Nephron progenitor cell (in vitro differentiated cells): ENCODE measurements at regions not wholly inside any gene's neighbourhood (a gene's known extent, or its start where the extent isn't known, plus 50 kb on each side); places are given as distances from the start of the nearest gene placed in this dataset.
A peak's percentile ranks its signal among the peaks of the same experiment; 100 is the strongest.
"Not testable (repeated sequence)": the region's sequence is repeated elsewhere in the genome, so short reads cannot be mapped to it uniquely, and the experiment has no call there.

ENCODE experiments used
- DNase-seq: peaks from one replicate; pipeline ENCODE4 v3.0.0; 2021
- H3K27ac Mint-ChIP-seq: 2 replicates; pipeline ENCODE4 v1.8.0; 2021; ENCODE audit warnings: mild to moderate bottlenecking, moderate library complexity, mixed read lengths
- H3K27me3 Mint-ChIP-seq: 2 replicates; pipeline ENCODE4 v1.8.0; 2021; ENCODE audit warnings: mild to moderate bottlenecking, low read depth, mixed read lengths; ENCODE audit not compliant: poor library complexity
- H3K36me3 Mint-ChIP-seq: 2 replicates; pipeline ENCODE4 v1.8.0; 2021; ENCODE audit warnings: low read depth, mixed read lengths
- H3K4me1 Mint-ChIP-seq: 2 replicates; pipeline ENCODE4 v1.8.0; 2021; ENCODE audit warnings: mixed read lengths
- H3K4me3 Mint-ChIP-seq: 2 replicates; pipeline ENCODE4 v1.8.0; 2021; ENCODE audit warnings: mild to moderate bottlenecking, moderate library complexity, mixed read lengths
- H3K9me3 Mint-ChIP-seq: 2 replicates; pipeline ENCODE4 v1.8.0; 2021; ENCODE audit warnings: mild to moderate bottlenecking, moderate library complexity, mixed read lengths
- CTCF ChIP-seq: fragments of 200-600 bp; sonication (generic); IDR thresholded peaks from 2 replicates; pipeline ENCODE4 v1.5.0; 2021; ENCODE audit warnings: antibody characterized with exemption

GRCh38 chr4:34502086-34502485, 1742.2 kb downstream of the ARAP2 start:
- Mint-ChIP-seq H3K36me3 (no peaks in the 10 kb centered on the region), H3K27ac (no peak overlapping the region), H3K9me3 (peaks cover 12% of the 10 kb centered on the region), H3K4me3 (no peak overlapping the region), H3K27me3 (no peaks in the 10 kb centered on the region), H3K4me1 (no peaks in the 10 kb centered on the region)
- TF ChIP-seq CTCF = no peak
- no peak for DNase-seq

GRCh38 chr4:34504731-34505130, 1739.6 kb downstream of the ARAP2 start:
- peaks cover 18% of the 10 kb centered on the region for H3K9me3 Mint-ChIP-seq
- not testable (repeated sequence) for H3K4me1 Mint-ChIP-seq, DNase-seq, H3K4me3 Mint-ChIP-seq, H3K27me3 Mint-ChIP-seq, H3K36me3 Mint-ChIP-seq
- peak overlapping the region; percentile 29 for H3K27ac Mint-ChIP-seq

- H3K9me3 Mint-ChIP-seq = peaks cover 18% of the 10 kb centered on the region
- H3K36me3 Mint-ChIP-seq, H3K27me3 Mint-ChIP-seq, DNase-seq, H3K4me1 Mint-ChIP-seq, H3K4me3 Mint-ChIP-seq, H3K27ac Mint-ChIP-seq: not testable (repeated sequence)
Measured at GRCh38 chr4:34506511-34507092, 1737.7 kb downstream of the ARAP2 start.

GRCh38 chr4:34512616-34513015, 1731.7 kb downstream of the ARAP2 start:
- TF ChIP-seq CTCF = no peak
- Mint-ChIP-seq H3K27me3 (peaks cover 2% of the 10 kb centered on the region), H3K9me3 (peaks cover 17% of the 10 kb centered on the region), H3K4me1 (no peaks in the 10 kb centered on the region), H3K27ac (no peak overlapping the region), H3K36me3 (no peaks in the 10 kb centered on the region), H3K4me3 (no peak overlapping the region)
- DNase-seq = no peak

GRCh38 chr4:34516524-34516923, 1727.8 kb downstream of the ARAP2 start:
- Mint-ChIP-seq H3K4me1 (no peaks in the 10 kb centered on the region), H3K27ac (no peak overlapping the region), H3K4me3 (no peak overlapping the region), H3K9me3 (peaks cover 12% of the 10 kb centered on the region), H3K36me3 (no peaks in the 10 kb centered on the region), H3K27me3 (no peaks in the 10 kb centered on the region)
- no peak for TF ChIP-seq CTCF
- DNase-seq = no peak

GRCh38 chr4:34534916-34535315, 1709.4 kb downstream of the ARAP2 start:
- H3K27ac Mint-ChIP-seq = no peak overlapping the region
- H3K4me1 Mint-ChIP-seq = no peaks in the 10 kb centered on the region
- no peak for DNase-seq
- H3K36me3 Mint-ChIP-seq = no peaks in the 10 kb centered on the region
- no peak overlapping the region for H3K4me3 Mint-ChIP-seq
- no peak for TF ChIP-seq CTCF
- H3K9me3 Mint-ChIP-seq = no peaks in the 10 kb centered on the region
- H3K27me3 Mint-ChIP-seq = peaks cover 3% of the 10 kb centered on the region

GRCh38 chr4:34566091-34566490, 1678.2 kb downstream of the ARAP2 start:
- DNase-seq = no peak
- H3K4me1 Mint-ChIP-seq = no peaks in the 10 kb centered on the region
- TF ChIP-seq CTCF = no peak
- H3K9me3 Mint-ChIP-seq = no peaks in the 10 kb centered on the region
- H3K4me3 Mint-ChIP-seq = no peak overlapping the region
- H3K27ac Mint-ChIP-seq = no peak overlapping the region
- H3K36me3 Mint-ChIP-seq = no peaks in the 10 kb centered on the region
- no peaks in the 10 kb centered on the region for H3K27me3 Mint-ChIP-seq
